ENCODE measurements at regions not wholly inside any gene's neighbourhood (a gene's known extent, or its start where the extent isn't known, plus 50 kb on each side); places are given as distances from the start of the nearest gene placed in this dataset.

DNA sequence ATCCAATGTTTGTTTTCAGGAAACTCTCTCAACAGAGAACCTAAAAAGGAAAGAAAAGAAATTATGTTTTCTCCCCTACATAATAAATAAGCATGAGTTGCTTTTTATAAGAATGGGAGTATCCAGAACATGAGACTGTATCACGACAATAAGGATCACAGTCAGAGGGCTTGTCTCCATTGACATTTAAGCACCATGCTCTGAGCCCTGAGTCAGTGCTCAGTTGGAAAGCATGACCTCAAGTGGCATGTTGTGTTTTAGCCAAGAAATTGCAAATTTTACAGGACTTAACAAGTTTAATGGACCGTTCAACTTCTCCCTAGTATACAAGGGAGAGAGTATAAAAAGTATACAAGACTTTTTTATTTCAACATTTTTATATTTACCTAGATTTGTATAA, 431.6 kb downstream of the GJA1 start (continued):
- TF ChIP-seq, protein P1, sequence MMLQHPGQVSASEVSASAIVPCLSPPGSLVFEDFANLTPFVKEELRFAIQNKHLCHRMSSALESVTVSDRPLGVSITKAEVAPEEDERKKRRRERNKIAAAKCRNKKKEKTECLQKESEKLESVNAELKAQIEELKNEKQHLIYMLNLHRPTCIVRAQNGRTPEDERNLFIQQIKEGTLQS (IDR thresholded peaks at IDR 0.05; ENCODE audit: borderline replicate concordance, extremely low read depth, low read depth, low read length) = no peak
- TF ChIP-seq NRF1 (conservative IDR thresholded peaks at IDR 0.05; ENCODE audit: low read depth, low read length) = no peak
- TF ChIP-seq NFIC (IDR thresholded peaks at IDR 0.05; ENCODE audit: low read depth, low read length) = no peak
- TF ChIP-seq POLR2AphosphoS2 (IDR thresholded peaks at IDR 0.05; ENCODE audit: low read depth, low read length) = no peak
- TF ChIP-seq, protein P2, sequence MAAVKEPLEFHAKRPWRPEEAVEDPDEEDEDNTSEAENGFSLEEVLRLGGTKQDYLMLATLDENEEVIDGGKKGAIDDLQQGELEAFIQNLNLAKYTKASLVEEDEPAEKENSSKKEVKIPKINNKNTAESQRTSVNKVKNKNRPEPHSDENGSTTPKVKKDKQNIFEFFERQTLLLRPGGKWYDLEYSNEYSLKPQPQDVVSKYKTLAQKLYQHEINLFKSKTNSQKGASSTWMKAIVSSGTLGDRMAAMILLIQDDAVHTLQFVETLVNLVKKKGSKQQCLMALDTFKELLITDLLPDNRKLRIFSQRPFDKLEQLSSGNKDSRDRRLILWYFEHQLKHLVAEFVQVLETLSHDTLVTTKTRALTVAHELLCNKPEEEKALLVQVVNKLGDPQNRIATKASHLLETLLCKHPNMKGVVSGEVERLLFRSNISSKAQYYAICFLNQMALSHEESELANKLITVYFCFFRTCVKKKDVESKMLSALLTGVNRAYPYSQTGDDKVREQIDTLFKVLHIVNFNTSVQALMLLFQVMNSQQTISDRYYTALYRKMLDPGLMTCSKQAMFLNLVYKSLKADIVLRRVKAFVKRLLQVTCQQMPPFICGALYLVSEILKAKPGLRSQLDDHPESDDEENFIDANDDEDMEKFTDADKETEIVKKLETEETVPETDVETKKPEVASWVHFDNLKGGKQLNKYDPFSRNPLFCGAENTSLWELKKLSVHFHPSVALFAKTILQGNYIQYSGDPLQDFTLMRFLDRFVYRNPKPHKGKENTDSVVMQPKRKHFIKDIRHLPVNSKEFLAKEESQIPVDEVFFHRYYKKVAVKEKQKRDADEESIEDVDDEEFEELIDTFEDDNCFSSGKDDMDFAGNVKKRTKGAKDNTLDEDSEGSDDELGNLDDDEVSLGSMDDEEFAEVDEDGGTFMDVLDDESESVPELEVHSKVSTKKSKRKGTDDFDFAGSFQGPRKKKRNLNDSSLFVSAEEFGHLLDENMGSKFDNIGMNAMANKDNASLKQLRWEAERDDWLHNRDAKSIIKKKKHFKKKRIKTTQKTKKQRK (IDR thresholded peaks at IDR 0.05; ENCODE audit: low read depth, low read length) = no peak
- no peak for TF ChIP-seq YBX1 (IDR thresholded peaks at IDR 0.05)
- TF ChIP-seq CBFB (IDR thresholded peaks at IDR 0.05; ENCODE audit: low read depth) = no peak

DNA sequence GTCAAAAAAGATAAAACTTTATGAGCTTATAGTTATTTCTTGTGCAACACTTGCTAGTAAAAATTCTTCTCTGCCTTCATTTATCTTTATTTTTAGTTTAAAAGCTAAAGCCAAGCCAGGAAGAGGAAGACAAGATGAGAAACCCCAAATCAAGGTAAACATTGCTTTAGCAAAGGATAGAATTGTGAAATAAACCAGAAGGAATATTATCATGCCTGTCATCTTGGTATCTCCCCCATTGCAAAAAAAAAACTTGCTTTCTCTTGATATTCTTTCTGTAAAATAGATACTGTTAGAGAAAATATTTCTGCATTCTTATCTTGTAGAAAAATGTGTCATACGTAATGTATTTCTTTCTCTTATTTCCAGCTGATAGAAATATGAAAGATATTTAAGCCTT, 432.8 kb downstream of the GJA1 start:
- intact Hi-C loops (cut with micrococcal nuclease; ENCODE audit: unreplicated experiment) (no loop called here), in situ Hi-C loops (cut with MboI) (no loop called here)
- H3K79me2 ChIP-seq (ENCODE audit: control insufficient read depth, insufficient read depth, low read length) = no peaks in the 10 kb centered on the region
- CTCF ChIA-PET = interaction anchor here (0.6 to 0.9 kb wide), 2 partner anchors 11 to 19 kb away, joined by 3 read pairs; no protein-coding TSS in a partner anchor
- no peak overlapping the region for H3K27ac ChIP-seq (ENCODE audit: control insufficient read depth, insufficient read depth)
- H3K27me3 ChIP-seq (replicated peaks in 1 of 2; ENCODE audit: control insufficient read depth in 2 of 2, insufficient read depth in 2 of 2, low read length in 1 of 2) = no peaks in the 10 kb centered on the region
- SMC1A ChIA-PET (ENCODE audit: uncharacterized antibody, unreplicated experiment) = interaction anchor here (0.7 to 1.0 kb wide), 2 partner anchors 16 to 29 kb away, joined by 3 read pairs; no protein-coding TSS in a partner anchor
- H3K36me3 ChIP-seq (ENCODE audit: control insufficient read depth in 2 of 2, insufficient read depth in 2 of 2, low read length in 1 of 2) = no peaks in the 10 kb centered on the region
- no peak overlapping the region for H3K4me2 ChIP-seq (ENCODE audit: control insufficient read depth, insufficient read depth)
- no peak for FAIRE-seq
- ATAC-seq = no peak
- RAD21 ChIA-PET (ENCODE audit: unreplicated experiment) = no interaction called here
- no peaks in the 10 kb centered on the region for H4K20me1 ChIP-seq (ENCODE audit: control insufficient read depth, insufficient read depth)
- no peak overlapping the region for H3K9ac ChIP-seq (ENCODE audit: control insufficient read depth, insufficient read depth, low read length)
- no peak overlapping the region for H2AFZ ChIP-seq (ENCODE audit: control insufficient read depth, low read depth, low read length)
- POLR2A ChIA-PET = no interaction called here
- H3K4me1 ChIP-seq (ENCODE audit: control insufficient read depth, insufficient read depth, low read length) = no peaks in the 10 kb centered on the region
- H3K4me3 ChIP-seq = no peak overlapping the region
- BruUV-seq (replicated peaks) = no TSS peak
- H3K9me3 ChIP-seq (replicated peaks; ENCODE audit: control insufficient read depth, insufficient read depth, low read length) = no peaks in the 10 kb centered on the region
- 0% methylated on average over 1 of the region's 1 CpG for WGBS (ENCODE audit: insufficient coverage, insufficient replicate concordance, low lambda C conversion rate, missing lambda C conversion rate)
- DNase-seq (ENCODE audit: low read depth, low spot score) = no peak
- no peak for TF ChIP-seq NR2C1 (IDR thresholded peaks at IDR 0.05)
- TF ChIP-seq, protein P3, sequence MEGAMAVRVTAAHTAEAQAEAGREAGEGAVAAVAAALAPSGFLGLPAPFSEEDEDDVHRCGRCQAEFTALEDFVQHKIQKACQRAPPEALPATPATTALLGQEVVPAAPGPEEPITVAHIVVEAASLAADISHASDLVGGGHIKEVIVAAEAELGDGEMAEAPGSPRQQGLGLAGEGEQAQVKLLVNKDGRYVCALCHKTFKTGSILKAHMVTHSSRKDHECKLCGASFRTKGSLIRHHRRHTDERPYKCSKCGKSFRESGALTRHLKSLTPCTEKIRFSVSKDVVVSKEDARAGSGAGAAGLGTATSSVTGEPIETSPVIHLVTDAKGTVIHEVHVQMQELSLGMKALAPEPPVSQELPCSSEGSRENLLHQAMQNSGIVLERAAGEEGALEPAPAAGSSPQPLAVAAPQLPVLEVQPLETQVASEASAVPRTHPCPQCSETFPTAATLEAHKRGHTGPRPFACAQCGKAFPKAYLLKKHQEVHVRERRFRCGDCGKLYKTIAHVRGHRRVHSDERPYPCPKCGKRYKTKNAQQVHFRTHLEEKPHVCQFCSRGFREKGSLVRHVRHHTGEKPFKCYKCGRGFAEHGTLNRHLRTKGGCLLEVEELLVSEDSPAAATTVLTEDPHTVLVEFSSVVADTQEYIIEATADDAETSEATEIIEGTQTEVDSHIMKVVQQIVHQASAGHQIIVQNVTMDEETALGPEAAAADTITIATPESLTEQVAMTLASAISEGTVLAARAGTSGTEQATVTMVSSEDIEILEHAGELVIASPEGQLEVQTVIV (IDR thresholded peaks at IDR 0.05; ENCODE audit: borderline replicate concordance, partially characterized antibody) = no peak
- TF ChIP-seq EZH2 (IDR thresholded peaks at IDR 0.05; ENCODE audit: borderline replicate concordance, control insufficient read depth, low read depth, low read length) = no peak
- no peak for TF ChIP-seq RELA (IDR thresholded peaks at IDR 0.05; ENCODE audit: borderline replicate concordance, partially characterized antibody)
- TF ChIP-seq, protein P4, sequence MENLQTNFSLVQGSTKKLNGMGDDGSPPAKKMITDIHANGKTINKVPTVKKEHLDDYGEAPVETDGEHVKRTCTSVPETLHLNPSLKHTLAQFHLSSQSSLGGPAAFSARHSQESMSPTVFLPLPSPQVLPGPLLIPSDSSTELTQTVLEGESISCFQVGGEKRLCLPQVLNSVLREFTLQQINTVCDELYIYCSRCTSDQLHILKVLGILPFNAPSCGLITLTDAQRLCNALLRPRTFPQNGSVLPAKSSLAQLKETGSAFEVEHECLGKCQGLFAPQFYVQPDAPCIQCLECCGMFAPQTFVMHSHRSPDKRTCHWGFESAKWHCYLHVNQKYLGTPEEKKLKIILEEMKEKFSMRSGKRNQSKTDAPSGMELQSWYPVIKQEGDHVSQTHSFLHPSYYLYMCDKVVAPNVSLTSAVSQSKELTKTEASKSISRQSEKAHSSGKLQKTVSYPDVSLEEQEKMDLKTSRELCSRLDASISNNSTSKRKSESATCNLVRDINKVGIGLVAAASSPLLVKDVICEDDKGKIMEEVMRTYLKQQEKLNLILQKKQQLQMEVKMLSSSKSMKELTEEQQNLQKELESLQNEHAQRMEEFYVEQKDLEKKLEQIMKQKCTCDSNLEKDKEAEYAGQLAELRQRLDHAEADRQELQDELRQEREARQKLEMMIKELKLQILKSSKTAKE (IDR thresholded peaks at IDR 0.05; ENCODE audit: low read depth, poor library complexity, severe bottlenecking) = no peak
- no peak for TF ChIP-seq RFX5 (IDR thresholded peaks at IDR 0.05; ENCODE audit: low read depth, low read length)
- TF ChIP-seq, protein P5, sequence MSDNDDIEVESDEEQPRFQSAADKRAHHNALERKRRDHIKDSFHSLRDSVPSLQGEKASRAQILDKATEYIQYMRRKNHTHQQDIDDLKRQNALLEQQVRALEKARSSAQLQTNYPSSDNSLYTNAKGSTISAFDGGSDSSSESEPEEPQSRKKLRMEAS (IDR thresholded peaks at IDR 0.05; ENCODE audit: low read depth, low read length) = no peak
- no peak for TF ChIP-seq JUNB (IDR thresholded peaks at IDR 0.05)
- TF ChIP-seq RUNX3 (IDR thresholded peaks at IDR 0.05; ENCODE audit: low read length) = no peak

Measured in GM12878 (cell line).